ENCODE measurements at regions not wholly inside any gene's neighbourhood (a gene's known extent, or its start where the extent isn't known, plus 50 kb on each side); places are given as distances from the start of the nearest gene placed in this dataset.

GRCh38 chr20:60228255-60228654, 270.0 kb downstream of the CDH26 start:
- H3K4me3 ChIP-seq (ENCODE audit: low read depth, poor library complexity, severe bottlenecking): no peak overlapping the region
- intact Hi-C loops (cut with DNase I; ENCODE audit: low total_unique reads): no loop called here
- TF ChIP-seq POLR2A (IDR thresholded peaks at IDR 0.05) (no peak), CTCF (IDR thresholded peaks at IDR 0.05) (no peak)
- DNase-seq (ENCODE audit: low spot score in 2 of 2): peak in 1 of 2 donors; percentile 53
- 46 to 51% methylated on average over 3 of the region's 3 CpGs for WGBS, 2 donors

- H3K4me3 ChIP-seq (ENCODE audit: low read depth, poor library complexity, severe bottlenecking): no peak overlapping the region
- WGBS, 2 donors: 74 to 77% methylated on average over 4 of the region's 4 CpGs
- DNase-seq (ENCODE audit: low spot score in 2 of 2): peak in 1 of 2 donors; percentile 2
- TF ChIP-seq POLR2A (IDR thresholded peaks at IDR 0.05) (no peak), CTCF (IDR thresholded peaks at IDR 0.05) (no peak)
- intact Hi-C loops (cut with DNase I; ENCODE audit: low total_unique reads): no loop called here
Observed at GRCh38 chr20:60232380-60232779, 274.2 kb downstream of the CDH26 start.

GRCh38 chr20:60233018-60233630, 274.9 kb downstream of the CDH26 start:
- intact Hi-C loops (cut with DNase I; ENCODE audit: low total_unique reads): no loop called here
- WGBS, 2 donors: 30 to 31% methylated on average over 3 of the region's 3 CpGs

GRCh38 chr20:60236613-60237012, 278.4 kb downstream of the CDH26 start:
- 50 to 60% methylated on average over 1 of the region's 1 CpG for WGBS, 2 donors

More at GRCh38 chr20:60233018-60233630, 274.9 kb downstream of the CDH26 start:
- TF ChIP-seq CTCF (IDR thresholded peaks at IDR 0.05): no peak
- no peak for TF ChIP-seq POLR2A (IDR thresholded peaks at IDR 0.05)
- H3K4me3 ChIP-seq (ENCODE audit: low read depth, poor library complexity, severe bottlenecking): no peak overlapping the region
- DNase-seq (ENCODE audit: low spot score in 2 of 2): peak in 1 of 2 donors; percentile 34

GRCh38 chr20:60237981-60238380, 279.8 kb downstream of the CDH26 start:
- WGBS, 2 donors: 71 to 85% methylated on average over 7 of the region's 7 CpGs
- intact Hi-C loops (cut with DNase I; ENCODE audit: low total_unique reads): no loop called here
- no peak overlapping the region for H3K4me3 ChIP-seq (ENCODE audit: low read depth, poor library complexity, severe bottlenecking)
- DNase-seq (ENCODE audit: low spot score in 2 of 2): peak in 1 of 2 donors; percentile 49
- TF ChIP-seq POLR2A (IDR thresholded peaks at IDR 0.05) (no peak), CTCF (IDR thresholded peaks at IDR 0.05) (no peak)

More at GRCh38 chr20:60236613-60237012, 278.4 kb downstream of the CDH26 start:
- DNase-seq (ENCODE audit: low spot score in 2 of 2): no peak
- no peak overlapping the region for H3K4me3 ChIP-seq (ENCODE audit: low read depth, poor library complexity, severe bottlenecking)
- TF ChIP-seq CTCF (IDR thresholded peaks at IDR 0.05): no peak
- no peak for TF ChIP-seq POLR2A (IDR thresholded peaks at IDR 0.05)
- intact Hi-C loops (cut with DNase I; ENCODE audit: low total_unique reads): no loop called here

Measured in lower leg skin (tissue), 4 donors.